Ishikawa (cell line): ENCODE measurements at regions not wholly inside any gene's neighbourhood (a gene's known extent, or its start where the extent isn't known, plus 50 kb on each side); places are given as distances from the start of the nearest gene placed in this dataset.

ENCODE experiments used
- CEBPB ChIP-seq: IDR thresholded peaks from 2 replicates; pipeline ENCODE4 v1.6.1; 2012
- EGR1 ChIP-seq: IDR thresholded peaks from 2 replicates; pipeline ENCODE4 v1.6.1; 2012
- EP300 ChIP-seq: IDR thresholded peaks from 2 replicates; pipeline ENCODE4 v1.6.1; 2012; ENCODE audit warnings: borderline replicate concordance
- FOXM1 ChIP-seq: IDR thresholded peaks from 2 replicates; pipeline ENCODE4 v1.6.1; 2012; ENCODE audit warnings: low read depth, borderline replicate concordance
- NFIC ChIP-seq: IDR thresholded peaks from 2 replicates; pipeline ENCODE4 v1.6.1; 2012
- RAD21 ChIP-seq: IDR thresholded peaks from 2 replicates; pipeline ENCODE4 v1.6.1; 2012; ENCODE audit warnings: low read depth
- TAF1 ChIP-seq: IDR thresholded peaks from 2 replicates; pipeline ENCODE4 v1.6.1; 2012; ENCODE audit warnings: low read depth, mild to moderate bottlenecking
- TEAD4 ChIP-seq: IDR thresholded peaks from 2 replicates; pipeline ENCODE4 v1.6.1; 2012
- TF ChIP-seq, protein P1 (sequence below): IDR thresholded peaks from 2 replicates; pipeline ENCODE4 v1.6.1; 2012
- TF ChIP-seq, protein P2 (sequence below): IDR thresholded peaks from 2 replicates; pipeline ENCODE4 v1.6.1; 2012; ENCODE audit warnings: low read depth, mild to moderate bottlenecking

DNA sequence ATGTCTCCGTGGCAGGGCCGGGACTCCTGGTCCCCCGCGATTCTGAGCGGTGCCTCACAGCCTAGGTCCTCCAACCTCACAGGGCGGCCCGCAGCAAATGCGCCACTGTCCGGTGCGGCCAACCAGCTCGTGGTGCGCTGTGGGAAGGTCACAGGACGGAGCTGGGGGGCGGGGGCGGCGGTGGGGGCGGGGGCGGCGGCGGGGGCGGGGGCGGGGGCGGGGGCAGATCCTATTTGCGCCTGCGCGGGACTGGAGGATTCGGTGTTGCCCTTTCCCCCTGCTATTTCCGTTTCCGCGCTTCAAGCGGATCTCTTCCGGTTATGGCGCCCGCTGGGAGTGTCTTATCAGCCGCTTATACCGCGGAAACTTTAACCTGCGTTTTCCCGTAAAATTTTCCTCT lies 106.7 kb upstream of the SNRPN start:
- TF ChIP-seq TAF1 (no peak), EGR1 (no peak), EP300 (no peak), RAD21 (no peak), FOXM1 (no peak), CEBPB (no peak), NFIC (no peak), TEAD4 (no peak)
- TF ChIP-seq, protein P1, sequence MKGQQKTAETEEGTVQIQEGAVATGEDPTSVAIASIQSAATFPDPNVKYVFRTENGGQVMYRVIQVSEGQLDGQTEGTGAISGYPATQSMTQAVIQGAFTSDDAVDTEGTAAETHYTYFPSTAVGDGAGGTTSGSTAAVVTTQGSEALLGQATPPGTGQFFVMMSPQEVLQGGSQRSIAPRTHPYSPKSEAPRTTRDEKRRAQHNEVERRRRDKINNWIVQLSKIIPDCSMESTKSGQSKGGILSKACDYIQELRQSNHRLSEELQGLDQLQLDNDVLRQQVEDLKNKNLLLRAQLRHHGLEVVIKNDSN: no peak
- TF ChIP-seq, protein P2, sequence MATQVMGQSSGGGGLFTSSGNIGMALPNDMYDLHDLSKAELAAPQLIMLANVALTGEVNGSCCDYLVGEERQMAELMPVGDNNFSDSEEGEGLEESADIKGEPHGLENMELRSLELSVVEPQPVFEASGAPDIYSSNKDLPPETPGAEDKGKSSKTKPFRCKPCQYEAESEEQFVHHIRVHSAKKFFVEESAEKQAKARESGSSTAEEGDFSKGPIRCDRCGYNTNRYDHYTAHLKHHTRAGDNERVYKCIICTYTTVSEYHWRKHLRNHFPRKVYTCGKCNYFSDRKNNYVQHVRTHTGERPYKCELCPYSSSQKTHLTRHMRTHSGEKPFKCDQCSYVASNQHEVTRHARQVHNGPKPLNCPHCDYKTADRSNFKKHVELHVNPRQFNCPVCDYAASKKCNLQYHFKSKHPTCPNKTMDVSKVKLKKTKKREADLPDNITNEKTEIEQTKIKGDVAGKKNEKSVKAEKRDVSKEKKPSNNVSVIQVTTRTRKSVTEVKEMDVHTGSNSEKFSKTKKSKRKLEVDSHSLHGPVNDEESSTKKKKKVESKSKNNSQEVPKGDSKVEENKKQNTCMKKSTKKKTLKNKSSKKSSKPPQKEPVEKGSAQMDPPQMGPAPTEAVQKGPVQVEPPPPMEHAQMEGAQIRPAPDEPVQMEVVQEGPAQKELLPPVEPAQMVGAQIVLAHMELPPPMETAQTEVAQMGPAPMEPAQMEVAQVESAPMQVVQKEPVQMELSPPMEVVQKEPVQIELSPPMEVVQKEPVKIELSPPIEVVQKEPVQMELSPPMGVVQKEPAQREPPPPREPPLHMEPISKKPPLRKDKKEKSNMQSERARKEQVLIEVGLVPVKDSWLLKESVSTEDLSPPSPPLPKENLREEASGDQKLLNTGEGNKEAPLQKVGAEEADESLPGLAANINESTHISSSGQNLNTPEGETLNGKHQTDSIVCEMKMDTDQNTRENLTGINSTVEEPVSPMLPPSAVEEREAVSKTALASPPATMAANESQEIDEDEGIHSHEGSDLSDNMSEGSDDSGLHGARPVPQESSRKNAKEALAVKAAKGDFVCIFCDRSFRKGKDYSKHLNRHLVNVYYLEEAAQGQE: no peak
